ENCODE measurements at regions not wholly inside any gene's neighbourhood (a gene's known extent, or its start where the extent isn't known, plus 50 kb on each side); places are given as distances from the start of the nearest gene placed in this dataset.

DNA sequence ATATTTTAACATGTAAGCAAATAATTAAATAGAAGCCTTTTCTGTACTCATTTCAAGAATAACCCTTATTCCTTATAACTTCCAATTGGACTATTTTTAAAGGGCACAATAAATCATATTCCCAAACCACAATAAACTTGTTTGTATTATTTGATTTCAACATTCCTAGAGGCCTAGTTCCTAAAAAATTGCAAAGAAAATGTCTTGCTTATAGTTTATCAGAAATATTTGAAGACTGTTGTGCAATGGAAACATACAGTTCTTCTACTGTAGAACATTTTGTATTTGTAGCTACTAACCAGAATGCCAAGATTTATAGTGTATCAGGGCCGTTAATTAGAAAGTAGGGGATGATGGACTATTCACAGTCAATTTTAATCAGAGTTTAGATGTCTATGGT lies 1037.0 kb upstream of the CDH18 start:
- TF ChIP-seq, protein P1, sequence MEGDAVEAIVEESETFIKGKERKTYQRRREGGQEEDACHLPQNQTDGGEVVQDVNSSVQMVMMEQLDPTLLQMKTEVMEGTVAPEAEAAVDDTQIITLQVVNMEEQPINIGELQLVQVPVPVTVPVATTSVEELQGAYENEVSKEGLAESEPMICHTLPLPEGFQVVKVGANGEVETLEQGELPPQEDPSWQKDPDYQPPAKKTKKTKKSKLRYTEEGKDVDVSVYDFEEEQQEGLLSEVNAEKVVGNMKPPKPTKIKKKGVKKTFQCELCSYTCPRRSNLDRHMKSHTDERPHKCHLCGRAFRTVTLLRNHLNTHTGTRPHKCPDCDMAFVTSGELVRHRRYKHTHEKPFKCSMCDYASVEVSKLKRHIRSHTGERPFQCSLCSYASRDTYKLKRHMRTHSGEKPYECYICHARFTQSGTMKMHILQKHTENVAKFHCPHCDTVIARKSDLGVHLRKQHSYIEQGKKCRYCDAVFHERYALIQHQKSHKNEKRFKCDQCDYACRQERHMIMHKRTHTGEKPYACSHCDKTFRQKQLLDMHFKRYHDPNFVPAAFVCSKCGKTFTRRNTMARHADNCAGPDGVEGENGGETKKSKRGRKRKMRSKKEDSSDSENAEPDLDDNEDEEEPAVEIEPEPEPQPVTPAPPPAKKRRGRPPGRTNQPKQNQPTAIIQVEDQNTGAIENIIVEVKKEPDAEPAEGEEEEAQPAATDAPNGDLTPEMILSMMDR (conservative IDR thresholded peaks at IDR 0.05) = no peak
- no peak for TF ChIP-seq ZFX (IDR thresholded peaks at IDR 0.05)
